Ascending aorta (tissue), 2 donors: ENCODE measurements at regions not wholly inside any gene's neighbourhood (a gene's known extent, or its start where the extent isn't known, plus 50 kb on each side); places are given as distances from the start of the nearest gene placed in this dataset.

ENCODE experiments used
- DNase-seq, 2 donors: peaks; one replicate each; pipeline ENCODE4 v3.0.0-alpha.2; 2019; ENCODE audit warnings: low spot score in 2 of 2
- H3K27ac ChIP-seq, 2 donors: fragments of 200-600 bp; sonication (generic); one replicate each; pipeline ENCODE4 v1.5.1; 2016 to 2017; ENCODE audit warnings: mild to moderate bottlenecking in 1 of 2
- H3K27me3 ChIP-seq: fragments of 200-600 bp; sonication (generic); one replicate; pipeline ENCODE4 v1.5.1; 2017
- H3K36me3 ChIP-seq, 2 donors: fragments of 200-600 bp; sonication (generic); one replicate each; pipeline ENCODE4 v1.5.1; 2016
- H3K4me1 ChIP-seq, 2 donors: fragments of 200-600 bp; sonication (generic); one replicate each; pipeline ENCODE4 v1.5.1; 2016 to 2017; ENCODE audit warnings: mild to moderate bottlenecking in 1 of 2
- H3K4me3 ChIP-seq, 2 donors: fragments of 200-600 bp; sonication (generic); one replicate each; pipeline ENCODE4 v1.5.1; 2016 to 2017; ENCODE audit warnings: mild to moderate bottlenecking in 1 of 2
- H3K9me3 ChIP-seq, 2 donors: fragments of 200-600 bp; sonication (generic); one replicate each; pipeline ENCODE4 v1.5.1; 2016
- CTCF ChIP-seq, 3 experiments: fragments of 200-600 bp in 2 of 3; fragments of 450-650 bp in 1 of 3; sonication (generic) in 2 of 3; IDR thresholded peaks; one replicate each; pipeline ENCODE4 v1.5.1; 2016 to 2019; ENCODE audit warnings: antibody characterized with exemption in 3 of 3, mild to moderate bottlenecking in 1 of 3, moderate library complexity in 1 of 3
- intact Hi-C: fragments of 100-400 bp; cut with DNase I; formaldehyde crosslinking; loops from one replicate; pipeline ENCODE4 v1.15.1; 2023

- intact Hi-C loops, result no loop called here
- Histone ChIP-seq H3K4me3 (no peak overlapping the region), H3K9me3 (no peaks in the 10 kb centered on the region), H3K36me3 (no peaks in the 10 kb centered on the region), H3K27ac (no peak overlapping the region), H3K4me1 (no peaks in the 10 kb centered on the region), H3K27me3 (no peaks in the 10 kb centered on the region)
- TF ChIP-seq CTCF (IDR thresholded peaks at IDR 0.05), result no peak
- DNase-seq, result no peak
These were observed 119.7 kb upstream of the MRI1 start for GRCh38 chr19:13644645-13645044.

GRCh38 chr19:13640611-13641010 lies 123.7 kb upstream of the MRI1 start:
- Histone ChIP-seq H3K36me3 (no peaks in the 10 kb centered on the region), H3K4me1 (no peaks in the 10 kb centered on the region), H3K4me3 (no peak overlapping the region), H3K27ac (no peak overlapping the region), H3K9me3 (no peaks in the 10 kb centered on the region), H3K27me3 (no peaks in the 10 kb centered on the region)
- no peak for TF ChIP-seq CTCF (IDR thresholded peaks at IDR 0.05)
- intact Hi-C loops, result no loop called here
- DNase-seq, result no peak

DNA sequence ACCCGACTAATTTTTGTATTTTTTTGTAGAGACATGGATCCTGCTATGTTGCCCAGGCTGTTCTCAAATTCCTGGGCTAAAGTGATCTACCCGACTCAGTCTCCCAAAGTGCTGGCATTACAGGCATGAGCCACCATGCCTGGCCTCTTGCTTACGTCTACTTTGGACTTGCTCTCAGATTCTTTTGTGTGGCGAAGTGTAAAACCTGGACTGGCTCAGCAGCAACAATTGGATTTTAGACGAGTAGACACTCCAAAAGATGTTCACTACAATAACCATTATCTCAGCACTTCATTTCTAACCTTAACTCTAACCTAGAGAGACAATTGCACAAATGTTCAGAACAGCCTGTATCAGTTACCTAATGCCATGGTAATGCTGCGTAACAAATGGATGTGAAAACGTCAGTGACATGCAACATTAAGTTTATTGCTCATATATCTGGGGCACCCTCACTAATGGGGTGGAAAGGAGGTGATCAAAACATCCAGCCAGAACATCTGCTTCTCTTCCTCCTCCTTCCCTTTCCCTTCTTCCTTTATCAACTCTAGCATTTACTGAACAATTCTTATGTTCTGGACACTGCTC lies 124.9 kb upstream of the MRI1 start:
- no peak overlapping the region for H3K4me3 ChIP-seq
- no peak for TF ChIP-seq CTCF (IDR thresholded peaks at IDR 0.05)
- H3K27ac ChIP-seq, result no peak overlapping the region
- DNase-seq, result no peak
- H3K9me3 ChIP-seq, result no peaks in the 10 kb centered on the region
- intact Hi-C loops, result no loop called here
- H3K27me3 ChIP-seq, result no peaks in the 10 kb centered on the region
- no peaks in the 10 kb centered on the region for H3K4me1 ChIP-seq
- no peaks in the 10 kb centered on the region for H3K36me3 ChIP-seq

DNA sequence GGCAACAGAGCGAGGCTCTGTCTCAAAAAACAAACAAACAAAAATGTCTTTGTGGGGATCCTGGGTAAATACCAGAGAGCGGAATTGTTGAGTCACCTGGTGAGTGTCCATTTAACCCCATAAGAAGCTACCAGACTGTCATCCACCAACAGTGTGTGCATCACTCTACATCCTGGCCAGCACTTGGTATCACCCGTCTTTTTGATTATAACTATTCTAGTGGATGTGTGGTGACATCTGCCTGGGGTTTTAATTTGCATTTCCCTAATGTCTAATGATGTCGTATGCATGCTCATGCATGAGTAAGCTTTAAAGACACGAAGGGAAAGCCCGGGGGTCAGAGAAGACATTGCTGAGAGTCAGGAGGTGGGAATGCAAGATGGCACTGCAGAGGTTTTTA lies 126.7 kb upstream of the MRI1 start:
- no peaks in the 10 kb centered on the region for H3K4me1 ChIP-seq
- no peak overlapping the region for H3K4me3 ChIP-seq
- TF ChIP-seq CTCF (IDR thresholded peaks at IDR 0.05), result no peak
- no peak for DNase-seq
- H3K27me3 ChIP-seq, result no peaks in the 10 kb centered on the region
- intact Hi-C loops, result no loop called here
- no peaks in the 10 kb centered on the region for H3K9me3 ChIP-seq
- H3K36me3 ChIP-seq, result no peaks in the 10 kb centered on the region
- H3K27ac ChIP-seq, result no peak overlapping the region

- Histone ChIP-seq H3K36me3 (no peaks in the 10 kb centered on the region), H3K27ac (no peak overlapping the region), H3K27me3 (no peaks in the 10 kb centered on the region), H3K4me1 (no peaks in the 10 kb centered on the region), H3K4me3 (no peak overlapping the region), H3K9me3 (no peaks in the 10 kb centered on the region)
- intact Hi-C loops, result no loop called here
- TF ChIP-seq CTCF (IDR thresholded peaks at IDR 0.05), result no peak
- DNase-seq, result no peak
These were observed 128.4 kb upstream of the CACNA1A start for GRCh38 chr19:13634658-13635057.

- TF ChIP-seq CTCF (IDR thresholded peaks at IDR 0.05), result no peak
- no peaks in the 10 kb centered on the region for H3K27me3 ChIP-seq
- no peak overlapping the region for H3K4me3 ChIP-seq
- no peak for DNase-seq
- H3K36me3 ChIP-seq, result no peaks in the 10 kb centered on the region
- no peaks in the 10 kb centered on the region for H3K4me1 ChIP-seq
- no peaks in the 10 kb centered on the region for H3K9me3 ChIP-seq
- intact Hi-C loops, result no loop called here
- no peak overlapping the region for H3K27ac ChIP-seq
These were observed 127.2 kb upstream of the CACNA1A start for GRCh38 chr19:13633522-13633922.
